ENCODE measurements at regions not wholly inside any gene's neighbourhood (a gene's known extent, or its start where the extent isn't known, plus 50 kb on each side); places are given as distances from the start of the nearest gene placed in this dataset.
"Not testable (repeated sequence)": the region's sequence is repeated elsewhere in the genome, so short reads cannot be mapped to it uniquely, and the experiment has no call there.

DNA sequence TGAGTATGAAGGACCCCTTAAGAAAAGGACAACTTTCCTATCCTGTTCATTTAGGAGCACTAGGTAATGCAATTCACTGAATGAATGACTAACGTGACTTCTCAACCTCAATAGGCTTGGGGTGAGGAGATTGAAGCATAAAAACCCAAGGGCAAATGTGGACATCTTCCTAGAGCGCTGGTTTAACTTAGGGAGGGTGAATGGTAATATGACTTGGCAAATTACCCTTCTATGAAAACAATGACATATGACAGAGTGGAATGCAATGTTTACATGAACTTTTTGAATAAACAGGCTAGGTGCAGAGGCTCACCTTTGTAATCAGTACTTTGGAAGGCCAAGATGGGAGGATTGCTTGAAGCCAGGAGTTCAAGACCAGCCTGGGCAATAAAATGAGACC, 83.9 kb upstream of the ANK3 start:
- in situ Hi-C loops (cut with MboI; ENCODE audit: low sequenced_read_pairs, unreplicated experiment) = no loop called here
- no peak for DNase-seq (ENCODE audit: low spot score)
- TF ChIP-seq CTCF (IDR thresholded peaks at IDR 0.05; ENCODE audit: borderline replicate concordance, control extremely low read depth, extremely low read depth, insufficient read depth, missing control alignments) = no peak

- no peak for DNase-seq (ENCODE audit: low spot score)
- in situ Hi-C loops (cut with MboI; ENCODE audit: low sequenced_read_pairs, unreplicated experiment) = no loop called here
- TF ChIP-seq CTCF (IDR thresholded peaks at IDR 0.05; ENCODE audit: borderline replicate concordance, control extremely low read depth, extremely low read depth, insufficient read depth, missing control alignments) = no peak
Observed at GRCh38 chr10:60470091-60470490, 80.4 kb upstream of the ANK3 start.

- DNase-seq (ENCODE audit: low spot score); in situ Hi-C loops (cut with MboI; ENCODE audit: low sequenced_read_pairs, unreplicated experiment): not testable (repeated sequence)
Observed at GRCh38 chr10:60469147-60469546, 79.5 kb upstream of the ANK3 start.

DNA sequence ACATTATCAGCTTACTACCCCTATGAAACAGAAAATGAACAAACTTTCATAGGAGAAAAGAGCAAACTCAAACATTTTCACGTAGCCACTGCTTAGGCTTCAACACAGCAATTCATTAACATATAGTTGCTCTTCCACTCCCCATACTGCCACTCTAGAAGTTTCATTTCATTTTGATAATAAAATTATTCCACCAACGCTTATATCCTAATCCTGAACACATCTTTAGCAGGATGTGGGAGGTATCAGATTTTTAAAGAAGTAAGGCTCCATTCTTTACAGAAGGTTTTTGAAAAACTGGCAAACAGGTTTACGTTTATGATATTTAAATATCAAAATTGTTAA, 77.5 kb upstream of the ANK3 start:
- in situ Hi-C loops (cut with MboI; ENCODE audit: low sequenced_read_pairs, unreplicated experiment) = no loop called here
- no peak for DNase-seq (ENCODE audit: low spot score)
- TF ChIP-seq CTCF (IDR thresholded peaks at IDR 0.05; ENCODE audit: borderline replicate concordance, control extremely low read depth, extremely low read depth, insufficient read depth, missing control alignments) = no peak

GRCh38 chr10:60466267-60467201, 76.9 kb upstream of the ANK3 start:
- in situ Hi-C loops (cut with MboI; ENCODE audit: low sequenced_read_pairs, unreplicated experiment) = no loop called here
- DNase-seq (ENCODE audit: low spot score) = no peak
- no peak for TF ChIP-seq CTCF (IDR thresholded peaks at IDR 0.05; ENCODE audit: borderline replicate concordance, control extremely low read depth, extremely low read depth, insufficient read depth, missing control alignments)

GRCh38 chr10:60465801-60466200, 76.1 kb upstream of the ANK3 start:
- no peak for TF ChIP-seq CTCF (IDR thresholded peaks at IDR 0.05; ENCODE audit: borderline replicate concordance, control extremely low read depth, extremely low read depth, insufficient read depth, missing control alignments)

DNA sequence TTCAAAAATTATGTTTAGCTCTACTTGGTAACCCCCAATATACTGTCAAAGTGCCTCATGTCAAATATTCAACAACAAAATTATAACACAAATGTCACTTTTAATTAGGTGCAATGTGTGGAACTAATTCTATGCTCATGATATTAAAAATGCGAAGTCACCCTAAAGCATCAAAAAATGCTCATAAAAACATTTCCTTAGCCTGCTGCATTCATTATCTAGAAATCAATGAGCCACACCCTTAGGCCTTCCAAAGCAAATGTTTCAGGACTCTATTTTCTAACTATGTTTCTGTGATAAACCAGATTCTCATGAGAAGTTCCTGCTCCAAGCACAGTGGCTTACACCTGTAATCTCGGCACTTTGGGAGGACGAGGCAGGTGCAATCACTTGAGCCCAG, 75.0 kb upstream of the ANK3 start:
- TF ChIP-seq CTCF (IDR thresholded peaks at IDR 0.05; ENCODE audit: borderline replicate concordance, control extremely low read depth, extremely low read depth, insufficient read depth, missing control alignments) = no peak
- in situ Hi-C loops (cut with MboI; ENCODE audit: low sequenced_read_pairs, unreplicated experiment) = no loop called here
- DNase-seq (ENCODE audit: low spot score) = no peak

More at GRCh38 chr10:60465801-60466200, 76.1 kb upstream of the ANK3 start:
- DNase-seq (ENCODE audit: low spot score) = no peak
- in situ Hi-C loops (cut with MboI; ENCODE audit: low sequenced_read_pairs, unreplicated experiment) = no loop called here
